Body of pancreas (tissue), 4 donors: ENCODE measurements at regions not wholly inside any gene's neighbourhood (a gene's known extent, or its start where the extent isn't known, plus 50 kb on each side); places are given as distances from the start of the nearest gene placed in this dataset.

Experiments used
- CTCF ChIP-seq, 7 experiments: fragments of 450-650 bp in 4 of 7; fragments of 200-600 bp in 3 of 7; sonication (generic) in 3 of 7; IDR thresholded peaks; one replicate each; pipeline ENCODE4 v1.5.1; 2016 to 2019; ENCODE audit warnings: antibody characterized with exemption in 7 of 7
- POLR2A ChIP-seq, 3 donors: fragments of 450-650 bp; IDR thresholded peaks; one replicate each; pipeline ENCODE4 v1.6.1; 2016; ENCODE audit warnings: antibody characterized with exemption in 3 of 3, mild to moderate bottlenecking in 2 of 3

GRCh38 chr1:147434921-147435320, 106.4 kb upstream of the BCL9 start:
- TF ChIP-seq CTCF (IDR thresholded peaks at IDR 0.05) (no peak), POLR2A (IDR thresholded peaks at IDR 0.05) (no peak)
